NT2/D1 (cell line): ENCODE measurements at regions not wholly inside any gene's neighbourhood (a gene's known extent, or its start where the extent isn't known, plus 50 kb on each side); places are given as distances from the start of the nearest gene placed in this dataset.

Experiments
- SUZ12 ChIP-seq: IDR thresholded peaks from 2 replicates; pipeline ENCODE4 v1.6.1; 2011; ENCODE audit not compliant: insufficient read length, insufficient read depth; ENCODE audit errors: extremely low read depth
- YY1 ChIP-seq: IDR thresholded peaks from 2 replicates; pipeline ENCODE4 v1.6.1; 2011; ENCODE audit not compliant: insufficient read length, insufficient read depth
- ZNF274 ChIP-seq: IDR thresholded peaks from 2 replicates; pipeline ENCODE4 v1.6.1; 2011; ENCODE audit warnings: mild to moderate bottlenecking, low read depth, low read length

DNA sequence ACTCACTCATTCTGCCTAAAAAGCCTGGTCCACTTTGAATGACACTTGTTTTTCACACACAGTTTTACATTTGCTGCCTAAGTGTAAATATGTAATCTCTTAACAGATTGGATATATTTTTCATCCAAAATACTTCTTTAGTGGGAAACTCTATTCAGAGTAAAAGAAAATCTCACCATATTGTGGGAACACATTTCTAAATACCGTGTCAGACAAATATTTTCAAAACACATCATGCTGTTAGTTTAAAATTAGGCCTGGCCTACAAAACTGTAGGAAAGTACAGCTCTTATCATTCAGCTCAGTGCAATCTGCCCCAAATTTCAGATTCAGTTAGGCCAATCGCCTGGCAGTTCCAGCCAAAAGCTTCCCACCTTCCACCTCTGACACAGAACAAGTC lies 849.8 kb downstream of the NXPH1 start:
- TF ChIP-seq YY1 (no peak), ZNF274 (no peak), SUZ12 (no peak)
